ENCODE measurements at regions not wholly inside any gene's neighbourhood (a gene's known extent, or its start where the extent isn't known, plus 50 kb on each side); places are given as distances from the start of the nearest gene placed in this dataset.

- no peaks in the 10 kb centered on the region for H3K4me1 ChIP-seq (ENCODE audit: control insufficient read depth in 1 of 2, insufficient read depth in 2 of 2, low read length in 2 of 2)
- POLR2A ChIA-PET = no interaction called here
- no peak overlapping the region for H3K4me3 ChIP-seq (replicated peaks in 1 of 2; ENCODE audit: low read depth in 1 of 2, low read length in 2 of 2)
- H3K79me2 ChIP-seq (ENCODE audit: insufficient read depth, low read length) = no peaks in the 10 kb centered on the region
- no peak for DNase-seq (ENCODE audit: low read depth, low spot score)
- no peak overlapping the region for H3K9ac ChIP-seq (ENCODE audit: low read length)
- H3K9me2 ChIP-seq (ENCODE audit: insufficient read depth) = no peaks in the 10 kb centered on the region
- CTCF ChIA-PET = no interaction called here
- H3K9me3 ChIP-seq (ENCODE audit: control insufficient read depth in 1 of 2, insufficient read depth in 1 of 2, low read depth in 1 of 2, low read length in 2 of 2) = peaks cover 5 to 27% of the 10 kb centered on the region in 2 experiments; a peak in 2 of 4 replicates
- H4K20me1 ChIP-seq (ENCODE audit: insufficient read depth) = no peaks in the 10 kb centered on the region
- no TSS peak for BruUV-seq (replicated peaks)
- no peak for TF ChIP-seq SP1 (IDR thresholded peaks at IDR 0.05; ENCODE audit: low read depth)
- TF ChIP-seq CEBPB (IDR thresholded peaks at IDR 0.05; ENCODE audit: low read depth) = no peak
- no peak for TF ChIP-seq SIN3A (IDR thresholded peaks at IDR 0.05; ENCODE audit: low read depth)
- no peak for TF ChIP-seq EGR1 (IDR thresholded peaks at IDR 0.05; ENCODE audit: low read depth)
- no peak for TF ChIP-seq YY1 (IDR thresholded peaks at IDR 0.05; ENCODE audit: extremely low read depth, insufficient replicate concordance, low read depth, low read length)
- no peak for TF ChIP-seq FOSL1 (IDR thresholded peaks at IDR 0.05; ENCODE audit: low read depth)
- no peak for TF ChIP-seq EZH2phosphoT487 (IDR thresholded peaks at IDR 0.05; ENCODE audit: borderline replicate concordance)
- no peak for TF ChIP-seq EZH2 (IDR thresholded peaks at IDR 0.05)
- no peak for TF ChIP-seq CBX3 (IDR thresholded peaks at IDR 0.05; ENCODE audit: low read depth)
- TF ChIP-seq, protein P1, sequence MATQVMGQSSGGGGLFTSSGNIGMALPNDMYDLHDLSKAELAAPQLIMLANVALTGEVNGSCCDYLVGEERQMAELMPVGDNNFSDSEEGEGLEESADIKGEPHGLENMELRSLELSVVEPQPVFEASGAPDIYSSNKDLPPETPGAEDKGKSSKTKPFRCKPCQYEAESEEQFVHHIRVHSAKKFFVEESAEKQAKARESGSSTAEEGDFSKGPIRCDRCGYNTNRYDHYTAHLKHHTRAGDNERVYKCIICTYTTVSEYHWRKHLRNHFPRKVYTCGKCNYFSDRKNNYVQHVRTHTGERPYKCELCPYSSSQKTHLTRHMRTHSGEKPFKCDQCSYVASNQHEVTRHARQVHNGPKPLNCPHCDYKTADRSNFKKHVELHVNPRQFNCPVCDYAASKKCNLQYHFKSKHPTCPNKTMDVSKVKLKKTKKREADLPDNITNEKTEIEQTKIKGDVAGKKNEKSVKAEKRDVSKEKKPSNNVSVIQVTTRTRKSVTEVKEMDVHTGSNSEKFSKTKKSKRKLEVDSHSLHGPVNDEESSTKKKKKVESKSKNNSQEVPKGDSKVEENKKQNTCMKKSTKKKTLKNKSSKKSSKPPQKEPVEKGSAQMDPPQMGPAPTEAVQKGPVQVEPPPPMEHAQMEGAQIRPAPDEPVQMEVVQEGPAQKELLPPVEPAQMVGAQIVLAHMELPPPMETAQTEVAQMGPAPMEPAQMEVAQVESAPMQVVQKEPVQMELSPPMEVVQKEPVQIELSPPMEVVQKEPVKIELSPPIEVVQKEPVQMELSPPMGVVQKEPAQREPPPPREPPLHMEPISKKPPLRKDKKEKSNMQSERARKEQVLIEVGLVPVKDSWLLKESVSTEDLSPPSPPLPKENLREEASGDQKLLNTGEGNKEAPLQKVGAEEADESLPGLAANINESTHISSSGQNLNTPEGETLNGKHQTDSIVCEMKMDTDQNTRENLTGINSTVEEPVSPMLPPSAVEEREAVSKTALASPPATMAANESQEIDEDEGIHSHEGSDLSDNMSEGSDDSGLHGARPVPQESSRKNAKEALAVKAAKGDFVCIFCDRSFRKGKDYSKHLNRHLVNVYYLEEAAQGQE (IDR thresholded peaks at IDR 0.05; ENCODE audit: low read depth) = no peak
- TF ChIP-seq SRF (IDR thresholded peaks at IDR 0.05; ENCODE audit: low read depth) = no peak
- no peak for TF ChIP-seq RAD21 (IDR thresholded peaks at IDR 0.05; ENCODE audit: low read depth)
- TF ChIP-seq TCF7L2 (IDR thresholded peaks at IDR 0.05; ENCODE audit: borderline replicate concordance, extremely low read depth, insufficient read depth, insufficient read length) = no peak
- no peak for TF ChIP-seq POLR2A (IDR thresholded peaks at IDR 0.05; ENCODE audit: borderline replicate concordance, extremely low read depth, insufficient read depth, insufficient read length)
- no peak for TF ChIP-seq JUND (IDR thresholded peaks at IDR 0.05)
- TF ChIP-seq ZFX (IDR thresholded peaks at IDR 0.05) = no peak
- no peak for TF ChIP-seq POLR2AphosphoS5 (IDR thresholded peaks at IDR 0.05; ENCODE audit: low read depth, low read length)
- no peak for TF ChIP-seq ELF1 (IDR thresholded peaks at IDR 0.05; ENCODE audit: borderline replicate concordance, low read depth)
- TF ChIP-seq, protein P2, sequence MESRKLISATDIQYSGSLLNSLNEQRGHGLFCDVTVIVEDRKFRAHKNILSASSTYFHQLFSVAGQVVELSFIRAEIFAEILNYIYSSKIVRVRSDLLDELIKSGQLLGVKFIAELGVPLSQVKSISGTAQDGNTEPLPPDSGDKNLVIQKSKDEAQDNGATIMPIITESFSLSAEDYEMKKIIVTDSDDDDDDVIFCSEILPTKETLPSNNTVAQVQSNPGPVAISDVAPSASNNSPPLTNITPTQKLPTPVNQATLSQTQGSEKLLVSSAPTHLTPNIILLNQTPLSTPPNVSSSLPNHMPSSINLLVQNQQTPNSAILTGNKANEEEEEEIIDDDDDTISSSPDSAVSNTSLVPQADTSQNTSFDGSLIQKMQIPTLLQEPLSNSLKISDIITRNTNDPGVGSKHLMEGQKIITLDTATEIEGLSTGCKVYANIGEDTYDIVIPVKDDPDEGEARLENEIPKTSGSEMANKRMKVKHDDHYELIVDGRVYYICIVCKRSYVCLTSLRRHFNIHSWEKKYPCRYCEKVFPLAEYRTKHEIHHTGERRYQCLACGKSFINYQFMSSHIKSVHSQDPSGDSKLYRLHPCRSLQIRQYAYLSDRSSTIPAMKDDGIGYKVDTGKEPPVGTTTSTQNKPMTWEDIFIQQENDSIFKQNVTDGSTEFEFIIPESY (IDR thresholded peaks at IDR 0.05; ENCODE audit: extremely low read depth, insufficient replicate concordance, low read length) = no peak
- TF ChIP-seq ATF3 (IDR thresholded peaks at IDR 0.05) = no peak
- no peak overlapping the region for H3K27ac ChIP-seq (ENCODE audit: low read depth, low read length)
- RAD21 ChIA-PET (ENCODE audit: low non-redundant PET in 1 of 2, low total read pairs in 2 of 2, uncharacterized antibody in 2 of 2, unreplicated experiment in 2 of 2) = no interaction called here
- intact Hi-C loops (cut with micrococcal nuclease) = no loop called here
- no peaks in the 10 kb centered on the region for H3K27me3 ChIP-seq (ENCODE audit: insufficient read depth, low read length)
- ATAC-seq = no peak
- H3K36me3 ChIP-seq (ENCODE audit: control insufficient read depth in 1 of 2, insufficient read depth in 2 of 2, low read length in 2 of 2) = no peaks in the 10 kb centered on the region
- H2AFZ ChIP-seq (ENCODE audit: low read depth, low read length, poor library complexity, severe bottlenecking) = no peak overlapping the region
- H3K4me2 ChIP-seq (ENCODE audit: low read length) = no peak overlapping the region
Measured at GRCh38 chr10:9994131-9994530, 1023.5 kb upstream of the CELF2 start.

Data from HCT116 (cell line).